CD4-positive, alpha-beta T cell treated with Interleukin-21 for 1 hour (primary cell): ENCODE measurements at regions not wholly inside any gene's neighbourhood (a gene's known extent, or its start where the extent isn't known, plus 50 kb on each side); places are given as distances from the start of the nearest gene placed in this dataset.

Experiments
- DNase-seq: peaks from one replicate; pipeline ENCODE4 v3.0.0-alpha.2; 2020

DNA sequence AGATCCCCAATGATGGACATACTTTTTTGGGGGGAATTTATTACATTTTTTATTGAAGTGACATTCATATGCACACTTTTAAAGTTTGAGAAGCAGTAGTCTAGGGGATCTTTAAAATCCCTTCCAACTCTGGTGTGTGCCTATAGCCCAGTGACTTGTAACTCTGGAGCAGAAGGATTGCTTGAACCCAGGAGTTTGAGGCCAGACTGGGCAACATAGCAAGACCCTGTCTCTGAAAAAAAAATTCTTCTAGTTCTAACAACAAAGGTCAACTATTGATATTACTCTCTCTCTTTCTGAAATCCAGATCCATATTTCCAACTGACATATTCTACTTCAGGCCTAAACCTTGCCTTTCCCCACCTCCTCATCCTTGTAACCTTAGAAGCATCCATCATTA is 148.2 kb upstream of the SPRY4 start:
- no peak for DNase-seq

DNA sequence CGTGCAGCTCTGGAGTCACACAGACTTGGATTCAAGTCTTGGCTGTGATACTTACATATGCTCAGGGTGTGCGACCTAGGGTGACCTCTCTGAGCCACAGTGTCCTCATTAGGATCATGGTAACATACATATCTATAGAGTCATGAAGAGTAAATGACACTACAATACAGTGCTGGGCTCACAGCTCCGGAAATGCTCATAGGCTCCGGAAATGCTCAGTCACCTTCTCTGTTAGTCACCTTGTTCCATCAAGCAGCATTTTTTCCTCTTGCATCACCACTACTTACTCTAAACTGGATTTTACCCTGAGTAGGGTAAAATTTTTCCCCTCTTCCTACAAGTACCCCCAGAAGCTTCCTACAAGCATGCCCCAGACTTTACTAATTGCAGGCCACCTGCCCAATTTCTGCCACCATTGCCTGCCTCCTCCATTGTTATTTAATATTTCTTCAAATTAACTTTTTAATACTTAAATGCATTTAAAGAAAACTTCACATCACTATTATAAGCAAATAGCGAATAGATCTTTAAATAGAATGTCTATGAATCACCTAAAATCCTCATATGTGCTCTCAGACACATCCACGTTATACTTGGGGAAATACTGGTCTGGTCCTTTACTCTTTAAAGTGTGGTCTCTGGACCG is 147.6 kb upstream of the SPRY4 start:
- DNase-seq: peak; percentile 23

DNA sequence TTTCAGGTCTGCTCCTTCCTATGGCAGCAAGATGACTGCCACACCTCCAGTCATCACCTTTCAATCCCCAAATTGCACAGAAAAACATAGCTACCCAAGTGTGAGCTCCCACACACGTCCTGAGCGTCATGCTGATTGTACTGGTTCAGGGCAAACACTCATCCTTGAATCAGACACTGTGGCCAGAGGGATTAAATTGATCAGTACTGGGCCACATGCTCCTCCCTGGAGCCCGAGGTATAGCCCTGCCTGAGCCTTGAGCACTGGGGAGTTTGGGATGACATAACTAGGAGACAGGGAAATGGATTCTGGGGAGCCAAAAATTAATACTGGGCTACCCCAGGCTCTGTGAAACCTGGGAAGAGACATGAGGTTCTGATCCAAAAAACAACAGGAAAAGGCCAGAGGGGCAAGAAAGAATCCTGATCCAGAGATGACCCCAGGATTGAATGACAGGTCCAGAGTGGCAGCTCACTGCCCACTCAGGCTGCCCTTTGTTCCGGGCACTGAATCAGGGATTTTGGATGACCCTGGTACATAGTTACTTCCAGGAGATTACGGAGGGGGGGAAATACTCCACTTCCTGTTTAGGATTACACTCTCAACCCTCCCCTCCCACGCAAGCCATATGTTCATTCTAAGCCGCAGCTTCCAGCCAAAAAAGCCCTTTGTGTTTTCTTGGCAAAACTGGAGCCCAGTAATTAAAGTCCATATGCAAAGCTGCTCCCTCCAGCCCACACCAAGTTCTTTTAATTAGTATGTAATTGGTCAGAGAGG is 141.6 kb upstream of the SPRY4 start:
- DNase-seq: no peak

DNA sequence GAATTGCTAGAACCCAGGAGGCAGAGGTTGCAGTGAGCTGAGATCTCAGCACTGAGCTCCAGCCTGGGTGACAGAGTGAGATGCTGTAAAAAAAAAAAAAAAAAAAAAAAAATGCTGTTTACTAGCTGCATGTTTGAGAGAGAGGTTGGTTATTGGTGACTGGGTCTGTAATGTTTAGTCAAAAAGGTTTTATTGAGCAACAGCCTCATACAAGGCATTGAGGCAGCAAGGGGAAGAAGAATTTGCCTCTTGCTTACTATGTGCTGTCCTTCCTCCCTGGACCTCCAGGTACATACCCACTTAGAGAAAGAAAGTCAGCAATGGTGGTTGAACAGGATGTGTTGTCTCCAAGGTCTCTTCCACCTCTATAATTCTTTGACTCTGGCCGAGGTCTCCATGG is 140.7 kb upstream of the SPRY4 start:
- DNase-seq: no peak

DNA sequence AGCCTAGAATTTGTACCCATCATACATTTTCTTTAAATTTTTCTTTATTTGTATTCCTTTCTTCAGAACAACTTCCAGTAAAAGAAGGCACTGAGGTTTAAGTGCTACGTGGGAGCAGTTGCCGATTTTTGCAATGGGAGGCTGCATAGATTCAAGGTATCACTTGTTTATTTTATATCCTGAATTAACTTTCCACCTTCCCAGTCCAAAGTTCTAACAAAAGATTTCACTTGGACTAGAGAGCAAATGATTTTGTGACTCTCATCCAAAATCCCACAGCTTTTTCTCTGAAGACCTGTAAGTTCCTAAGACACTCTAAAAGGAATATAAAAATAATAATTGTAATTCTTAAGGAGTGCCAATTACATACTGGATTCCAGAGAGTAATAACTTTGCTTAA is 139.1 kb upstream of the SPRY4 start:
- DNase-seq: no peak

DNA sequence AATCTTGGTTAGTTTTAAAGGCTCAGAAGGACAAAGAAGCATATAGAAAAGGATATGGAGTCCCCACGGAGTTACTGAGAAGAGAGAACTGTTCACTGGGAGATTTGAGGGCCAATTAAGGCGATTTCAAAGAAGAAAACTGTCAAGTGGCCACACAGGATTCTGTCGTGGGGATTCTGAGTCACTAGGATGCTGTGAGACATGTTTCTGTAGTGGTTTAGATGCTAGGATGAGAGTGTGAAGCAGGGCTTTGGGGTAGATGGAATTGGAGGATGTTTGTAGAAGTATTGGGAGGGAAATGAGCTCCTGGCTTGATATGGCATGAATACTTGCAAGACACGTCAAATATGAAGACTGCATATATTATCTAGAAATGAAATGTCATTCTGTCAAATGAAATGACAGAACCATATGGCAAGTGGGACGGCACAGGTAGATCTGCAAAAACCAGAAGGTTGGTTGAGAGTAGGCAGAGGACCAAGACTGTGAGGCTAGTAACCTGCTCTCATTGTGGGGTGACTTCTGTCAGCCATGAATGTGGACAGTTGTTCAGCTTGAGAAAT is 136.3 kb upstream of the SPRY4 start:
- DNase-seq: no peak

DNA sequence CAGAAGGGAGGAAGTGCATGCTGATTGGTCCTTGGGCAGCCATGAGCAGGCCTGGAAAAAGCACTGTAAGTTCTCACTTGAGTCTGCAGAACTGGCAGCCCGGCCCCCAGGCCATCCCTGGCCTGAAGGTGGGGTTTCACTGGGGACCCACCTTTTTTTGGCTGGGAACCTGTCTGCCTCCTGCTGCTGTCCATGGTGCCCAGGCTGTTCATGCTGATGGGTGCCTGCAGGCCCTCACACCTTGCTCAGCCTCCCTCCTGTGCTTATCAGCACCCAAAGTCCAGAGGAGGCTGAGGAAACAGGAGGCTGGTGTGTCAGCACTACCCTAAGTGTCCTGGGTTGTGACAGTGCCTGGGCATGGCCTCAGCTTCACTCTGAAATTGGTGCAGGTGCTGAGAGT is 134.4 kb upstream of the SPRY4 start:
- DNase-seq: no peak

DNA sequence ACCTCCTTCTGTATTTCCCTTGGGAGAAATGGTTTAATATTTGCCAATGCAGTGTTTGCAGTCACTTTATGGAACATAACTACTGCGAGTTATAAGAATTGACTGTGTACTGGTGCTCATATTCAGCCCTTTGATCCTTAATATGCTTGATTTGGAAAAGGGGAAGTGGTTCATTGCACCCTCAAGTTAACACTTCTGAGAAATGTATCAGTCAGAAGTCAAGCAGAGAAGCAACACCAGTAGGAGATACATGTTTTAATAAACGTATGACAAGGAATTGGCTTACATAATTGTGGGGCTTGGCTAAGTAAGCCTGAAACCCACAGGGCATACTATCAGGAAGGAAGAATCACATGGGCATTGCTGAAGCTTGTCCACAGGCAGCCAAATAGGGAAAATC is 131.0 kb upstream of the SPRY4 start:
- no peak for DNase-seq

DNA sequence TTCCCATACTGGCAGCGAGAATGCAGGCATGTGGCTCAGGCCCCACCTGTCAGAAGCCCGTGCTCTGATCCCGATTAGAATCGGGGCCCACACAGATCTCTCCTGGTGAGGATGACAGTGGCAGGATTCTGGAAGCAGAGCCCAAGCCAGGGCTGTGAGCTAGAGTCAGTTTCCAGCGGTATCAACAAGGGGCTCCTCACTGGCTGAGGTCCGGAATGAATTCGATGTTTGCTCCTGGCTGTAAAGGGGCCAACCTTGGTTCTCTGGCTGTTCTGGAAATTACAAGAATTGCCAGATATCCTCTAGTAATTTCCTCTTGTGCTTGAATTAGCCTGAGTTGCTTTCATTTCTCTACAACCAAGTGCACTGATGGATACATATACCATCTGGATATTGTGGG is 129.1 kb upstream of the SPRY4 start:
- no peak for DNase-seq

DNA sequence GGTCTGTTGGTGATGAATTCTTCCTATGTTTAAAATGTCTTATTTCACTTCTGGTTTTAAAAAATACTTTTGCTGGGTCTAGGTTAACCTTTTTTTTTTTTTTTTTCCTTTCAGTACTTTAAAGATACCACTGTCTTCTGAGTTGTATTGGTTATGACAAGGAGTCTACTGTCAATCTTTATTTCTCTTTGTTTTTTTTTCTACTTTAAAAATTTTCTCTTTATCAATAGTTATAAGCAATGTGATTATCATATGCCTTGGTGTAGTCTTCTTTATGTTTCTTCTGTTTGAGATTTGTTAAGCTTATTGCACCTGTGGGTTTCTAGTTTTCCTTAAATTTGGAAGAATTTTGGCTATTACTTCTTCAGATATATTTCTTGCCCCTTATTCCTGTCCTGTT is 125.6 kb upstream of the SPRY4 start:
- DNase-seq: no peak

DNA sequence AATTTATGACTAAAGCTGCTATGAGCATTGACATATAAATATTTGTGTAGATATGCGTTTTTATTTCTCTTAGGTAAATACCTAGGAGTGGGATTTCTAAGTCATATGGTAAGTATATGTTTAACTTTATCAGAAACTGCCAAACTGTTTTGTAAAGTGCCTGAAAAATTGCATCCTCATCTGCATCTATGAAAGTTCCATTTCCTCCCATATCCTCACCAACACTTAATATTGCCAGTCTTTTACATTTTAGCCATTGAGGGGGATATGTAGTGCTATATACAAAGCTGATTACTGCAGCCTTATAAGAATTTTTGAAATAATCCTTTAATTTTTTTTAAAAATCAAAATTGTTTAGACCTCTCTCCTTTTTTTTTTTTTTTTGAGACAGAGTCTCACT is 123.1 kb upstream of the SPRY4 start:
- no peak for DNase-seq

DNA sequence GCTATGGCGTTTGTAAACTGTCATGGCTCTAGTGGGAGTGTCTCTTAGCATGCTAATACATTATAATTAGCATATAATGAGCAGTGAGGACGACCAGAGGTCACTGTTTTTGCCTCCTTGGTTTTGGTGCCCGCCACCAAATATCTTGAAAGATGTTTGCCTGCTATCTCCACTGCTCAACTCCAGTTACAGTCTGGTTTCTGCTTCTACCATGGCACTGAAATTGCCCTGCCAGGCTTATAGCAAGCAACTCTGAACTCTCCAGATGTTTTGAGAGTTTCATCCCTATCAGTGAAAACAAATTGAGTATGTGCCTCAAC is 122.1 kb upstream of the SPRY4 start:
- DNase-seq: no peak

DNA sequence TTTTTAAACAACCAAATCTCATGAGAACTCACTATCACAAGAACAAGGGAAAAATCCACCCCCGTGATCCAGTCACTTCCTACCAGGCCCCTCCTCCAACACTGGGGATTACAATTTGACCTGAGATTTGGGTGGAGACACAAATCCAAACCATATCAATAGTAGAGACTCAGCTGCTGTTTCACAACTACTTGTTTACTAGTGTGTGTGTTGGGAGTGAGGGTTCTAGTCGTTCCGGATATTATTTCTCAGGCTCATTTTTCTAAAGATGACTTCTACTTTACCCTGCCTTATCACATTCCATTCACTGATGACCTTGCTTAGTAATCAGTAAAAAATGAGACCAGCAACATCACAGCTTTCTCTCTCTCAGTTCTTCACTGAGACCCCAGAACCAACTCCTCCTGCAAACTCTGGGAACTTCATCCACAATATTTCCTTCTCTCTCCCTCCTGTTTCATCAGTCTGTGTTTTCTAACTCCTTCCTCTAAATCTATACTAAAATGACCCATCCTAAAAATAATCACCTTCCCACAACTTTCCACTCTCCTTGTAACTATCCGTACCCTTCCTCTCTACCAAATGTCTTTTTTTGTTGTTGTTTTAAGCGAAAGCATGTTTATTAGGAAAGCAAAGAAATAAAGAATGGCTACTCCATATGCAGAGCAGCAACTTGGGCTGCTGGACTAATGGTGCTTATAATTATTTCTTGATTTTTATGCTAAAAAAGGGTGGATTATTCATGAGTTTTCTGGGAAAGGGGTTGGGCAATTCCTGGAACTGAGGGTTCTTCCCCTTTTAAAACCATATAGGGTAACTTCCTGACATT is 121.5 kb upstream of the SPRY4 start:
- DNase-seq: no peak

DNA sequence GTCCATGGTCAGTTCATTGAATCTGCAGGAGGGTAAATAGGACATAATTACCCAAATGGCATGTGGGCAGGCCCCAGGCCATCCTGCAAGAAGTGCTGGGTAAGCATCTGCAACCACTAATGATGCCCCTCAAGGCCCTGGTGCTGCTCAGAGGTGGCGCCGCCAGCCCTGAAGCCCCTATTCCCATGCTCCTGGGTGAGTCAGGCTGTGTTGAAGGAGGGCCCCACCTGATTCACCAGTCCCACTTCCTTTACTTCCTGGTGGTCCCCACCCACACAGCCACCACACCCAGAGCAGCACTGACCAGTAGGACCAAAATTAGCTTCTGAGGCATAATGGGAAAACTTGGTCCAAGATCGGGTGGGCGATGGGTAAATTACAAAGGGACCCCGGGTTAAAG is 120.4 kb upstream of the SPRY4 start:
- DNase-seq: no peak

DNA sequence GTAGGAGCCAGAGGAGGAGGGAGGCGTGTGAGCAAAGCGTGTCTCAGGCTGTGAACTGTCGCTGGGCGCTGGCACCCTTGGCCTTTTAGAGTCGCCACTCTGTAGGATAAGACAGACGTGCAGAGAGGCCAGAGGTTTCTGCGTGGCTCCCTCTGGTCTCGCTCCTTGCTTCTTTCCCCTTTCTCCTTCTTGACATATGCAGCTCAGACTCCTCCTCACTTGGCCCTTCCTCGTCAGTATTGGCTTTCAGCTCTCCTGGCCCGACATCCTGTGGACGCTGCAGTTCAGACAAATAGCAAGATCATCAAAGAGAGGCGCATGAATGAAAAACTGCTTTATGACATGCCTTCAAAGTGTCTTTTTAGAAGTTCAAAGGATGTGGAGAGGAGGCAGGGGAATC is 116.8 kb upstream of the SPRY4 start:
- DNase-seq: peak; percentile 27

DNA sequence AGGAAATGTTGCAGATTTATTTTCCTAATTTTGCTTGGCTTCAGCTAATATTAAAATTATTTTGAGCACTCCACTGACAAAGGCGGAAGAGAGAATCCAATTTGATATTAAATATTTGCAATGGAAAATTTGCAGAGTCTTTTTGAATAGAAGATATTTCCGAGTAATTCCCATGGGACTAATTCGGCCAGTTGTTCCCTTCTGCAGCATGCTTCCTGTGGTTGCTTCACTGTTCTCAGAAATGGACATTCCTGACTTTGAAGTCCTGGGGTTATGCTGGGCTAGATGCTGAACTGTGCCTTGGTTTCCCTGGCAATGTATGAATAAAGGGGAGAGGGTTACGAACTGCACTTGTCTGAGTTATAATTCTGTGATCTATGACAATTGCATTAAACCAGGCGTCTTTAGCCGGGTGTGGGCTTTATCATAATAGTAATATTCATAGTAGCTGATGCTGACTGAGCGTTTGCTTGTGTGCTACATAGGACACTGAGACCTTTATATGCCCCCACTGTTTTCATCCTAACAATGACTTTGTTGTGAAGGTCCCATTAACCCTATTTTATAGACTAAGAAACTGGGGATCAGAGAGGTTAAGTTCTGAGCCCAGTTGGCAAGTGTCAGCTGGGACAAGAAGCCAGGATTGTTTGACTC is 114.5 kb upstream of the SPRY4 start:
- no peak for DNase-seq

DNA sequence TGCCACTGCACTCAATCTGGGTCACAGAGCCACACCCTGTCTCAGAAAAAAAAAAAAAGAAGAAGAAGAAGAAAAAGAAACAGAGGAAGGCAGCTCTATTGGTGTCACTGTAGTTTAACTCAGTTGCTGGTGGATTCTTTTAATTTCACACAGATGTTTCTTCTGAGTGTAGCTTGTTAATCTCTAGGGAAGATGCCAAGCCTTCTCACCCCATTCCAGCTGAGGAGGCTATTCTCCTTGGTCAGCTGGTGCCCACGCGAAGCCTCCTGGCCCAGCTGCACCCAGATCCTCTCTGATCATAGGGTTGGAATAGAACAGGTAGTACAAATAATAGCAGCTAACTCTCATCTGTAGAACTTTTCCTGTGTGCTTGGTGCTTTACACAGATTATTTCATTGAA is 113.8 kb upstream of the SPRY4 start:
- DNase-seq: no peak

DNA sequence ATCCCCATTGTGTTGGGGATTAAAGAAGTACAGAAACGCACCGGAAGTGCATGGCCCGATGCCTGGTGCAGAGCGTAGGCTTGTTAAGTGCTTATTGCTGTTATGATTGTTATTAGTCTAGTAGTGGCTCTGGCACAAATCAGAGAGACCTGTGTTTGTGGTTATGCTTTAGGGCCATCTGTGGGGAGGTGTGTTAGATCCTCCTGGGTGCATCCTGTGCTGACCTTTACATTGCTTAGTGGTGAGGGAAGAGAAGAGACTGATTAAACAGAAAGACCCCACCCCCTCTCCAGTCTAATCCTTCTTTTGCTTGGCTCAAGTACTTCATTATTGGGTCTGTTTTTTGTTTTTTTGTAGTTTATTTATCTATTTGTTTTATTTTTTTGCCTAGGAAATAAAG is 112.7 kb upstream of the SPRY4 start:
- no peak for DNase-seq

DNA sequence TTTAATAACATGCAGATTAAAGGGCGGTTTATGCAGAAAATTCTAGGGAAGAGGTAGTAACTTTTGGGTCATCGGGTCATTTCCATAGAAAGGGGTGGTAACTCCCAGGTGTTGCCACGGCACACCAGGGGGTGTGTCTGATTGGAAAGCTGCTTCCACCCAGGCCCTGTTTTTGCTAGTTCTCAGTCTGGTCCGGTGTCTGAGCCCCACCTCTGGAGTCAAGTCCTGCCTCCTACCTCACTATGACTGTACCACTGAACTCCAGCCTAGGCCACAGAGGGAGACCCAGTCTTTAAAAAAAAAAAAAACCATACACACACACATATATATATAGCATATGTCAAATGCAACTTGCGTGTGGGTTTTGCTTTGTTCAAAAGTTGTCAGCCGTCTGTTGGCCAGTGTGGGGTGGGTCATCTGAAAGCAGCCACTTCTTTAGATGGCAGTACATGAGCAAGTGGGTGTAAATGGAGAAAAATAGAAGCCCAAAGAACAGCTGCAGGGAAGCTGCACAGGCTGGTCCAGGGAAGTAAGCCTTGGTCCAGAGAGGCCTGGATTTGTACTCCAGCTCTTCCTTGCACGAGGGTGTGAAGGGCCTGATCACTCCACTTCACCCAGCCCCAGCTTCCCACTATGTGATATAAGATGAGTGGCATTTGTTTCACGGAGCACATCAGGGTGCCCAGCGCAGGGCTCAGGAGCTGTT is 110.7 kb upstream of the SPRY4 start:
- DNase-seq: no peak

DNA sequence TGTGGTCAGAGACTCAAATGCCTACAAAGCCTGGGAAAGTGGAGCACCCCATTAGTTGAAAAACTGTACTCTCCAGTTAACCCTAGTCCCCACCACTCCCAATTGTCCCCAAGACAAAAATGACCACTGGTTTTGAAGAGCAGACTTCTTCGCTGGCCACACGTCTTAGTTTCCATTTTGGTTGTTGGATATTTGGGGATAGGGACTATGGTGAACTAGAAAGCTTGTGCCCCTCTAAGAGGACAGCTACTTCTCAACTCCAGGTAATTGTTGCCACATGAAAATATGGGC is 109.4 kb upstream of the SPRY4 start:
- DNase-seq: no peak

DNA sequence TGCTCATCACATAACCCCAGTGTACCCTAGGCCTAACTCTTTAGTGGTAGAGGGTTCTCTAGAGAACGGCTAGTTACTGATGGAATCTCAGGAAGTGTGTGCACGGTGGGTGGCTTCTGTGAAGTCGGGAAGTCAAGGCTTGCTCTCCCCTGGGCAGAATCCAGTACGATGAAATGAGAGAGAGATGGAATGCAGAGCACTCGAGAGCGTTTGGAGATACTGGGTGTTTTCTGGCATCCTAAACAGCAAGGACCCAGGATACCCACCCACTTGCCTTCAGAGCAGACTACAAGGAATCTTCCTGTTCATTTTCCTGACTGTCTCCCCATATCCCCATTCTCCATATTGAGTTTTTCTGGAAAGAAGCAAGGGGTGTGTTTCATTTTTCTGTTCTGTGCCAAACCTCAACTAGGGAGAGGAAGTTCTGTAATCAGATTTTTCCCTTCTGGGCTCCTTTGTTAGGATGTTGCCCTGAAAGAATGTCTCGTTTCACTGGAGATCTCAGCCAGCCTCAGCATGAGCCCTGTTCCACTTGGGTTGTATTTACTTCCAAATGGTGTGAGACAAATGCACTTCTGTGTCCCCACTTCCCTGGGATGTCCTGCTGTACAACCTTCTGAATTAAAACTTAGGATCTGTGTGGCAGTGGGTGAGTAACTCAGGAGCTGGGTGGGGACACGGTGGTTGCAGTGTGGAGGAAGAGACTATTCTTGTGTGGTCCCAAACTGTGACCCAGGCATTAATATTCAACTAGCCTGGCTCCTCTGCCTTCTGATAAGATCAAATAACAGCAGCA is 108.9 kb upstream of the SPRY4 start:
- no peak for DNase-seq

DNA sequence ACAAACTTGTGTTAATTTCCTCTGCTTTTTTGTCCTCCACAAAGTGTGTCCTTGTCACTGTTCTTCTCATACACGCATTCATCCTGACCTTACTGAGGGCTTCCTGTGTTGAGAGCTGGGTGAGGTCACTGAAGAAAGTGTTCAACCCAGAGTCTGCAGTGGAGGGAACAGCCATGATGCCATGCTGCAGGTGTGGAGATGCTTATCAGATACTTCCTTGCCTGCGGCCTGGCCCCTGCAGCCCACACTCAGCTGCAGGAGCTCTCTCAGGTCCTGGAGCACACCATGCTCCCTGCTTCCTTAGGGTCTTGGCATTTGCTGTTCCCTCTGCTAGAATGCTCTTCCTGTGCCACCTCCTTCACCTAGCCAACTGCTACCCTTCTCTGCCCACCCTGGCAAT is 108.1 kb upstream of the SPRY4 start:
- DNase-seq: peak; percentile 72
